ENCODE measurements at regions not wholly inside any gene's neighbourhood (a gene's known extent, or its start where the extent isn't known, plus 50 kb on each side); places are given as distances from the start of the nearest gene placed in this dataset.

- no peak for DNase-seq (ENCODE audit: low read depth, low spot score)
Observed at GRCh38 chr1:222911866-222912265, 97.0 kb downstream of the DISP1 start.

DNA sequence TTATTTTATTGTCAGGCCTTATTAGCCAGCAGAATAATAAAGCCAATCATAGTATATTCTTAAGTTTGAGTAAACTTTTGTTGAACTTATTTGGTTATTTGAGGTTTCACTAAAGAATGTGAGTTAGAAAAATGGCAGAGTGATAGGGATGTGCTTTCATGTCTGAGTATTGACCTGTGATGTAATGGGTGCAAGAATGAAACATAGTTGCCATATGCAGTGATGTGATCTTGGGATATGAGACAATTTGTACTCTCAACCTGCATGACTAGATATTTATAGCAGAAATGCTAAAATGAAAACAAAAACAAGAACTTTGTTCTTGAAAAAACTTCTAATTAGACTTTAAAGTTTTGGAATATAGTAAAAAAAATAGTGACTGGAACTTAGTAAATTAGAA is 97.9 kb downstream of the DISP1 start:
- DNase-seq (ENCODE audit: low read depth, low spot score): no peak

DNA sequence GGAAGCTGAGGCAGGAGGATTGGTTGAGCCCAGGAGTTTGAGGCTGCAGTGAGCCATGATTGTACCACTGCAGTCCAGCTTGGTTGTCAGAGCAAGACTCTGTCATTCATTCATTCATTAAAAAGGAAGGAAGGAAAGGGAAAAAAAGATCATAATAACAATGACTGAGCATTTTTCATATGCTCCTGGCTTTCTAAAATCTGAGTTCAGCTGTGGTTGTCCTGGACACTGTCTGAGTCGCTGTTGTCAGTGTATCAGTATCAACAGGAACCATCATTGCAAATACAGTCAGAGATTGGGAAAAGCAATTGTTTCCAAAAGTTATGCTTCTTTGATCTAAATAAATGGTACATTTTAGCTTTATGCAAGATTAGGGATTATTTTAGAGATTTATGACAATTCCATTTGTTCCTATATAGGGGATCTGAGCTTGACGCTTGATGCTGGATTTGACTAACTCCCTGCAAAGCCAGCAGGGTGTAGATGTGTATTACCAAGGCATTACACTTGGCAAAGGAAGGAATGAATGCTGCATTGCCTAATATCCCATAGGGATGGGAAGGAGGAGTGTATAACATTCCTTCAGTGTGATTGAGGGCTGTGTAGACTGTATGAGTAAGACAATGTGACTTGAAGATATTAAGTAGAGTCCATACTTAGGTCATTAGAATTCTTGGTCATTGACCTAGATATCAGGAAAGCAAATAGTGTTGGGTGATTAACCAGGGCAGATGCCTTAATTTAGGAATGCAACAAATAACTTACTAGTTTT is 100.2 kb downstream of the DISP1 start:
- DNase-seq (ENCODE audit: low read depth, low spot score): no peak

GRCh38 chr1:222916100-222916499 is 101.3 kb downstream of the DISP1 start:
- no peak for DNase-seq (ENCODE audit: low read depth, low spot score)

- no peak for DNase-seq (ENCODE audit: low read depth, low spot score)
Observed at GRCh38 chr1:222918801-222919477, 104.1 kb downstream of the DISP1 start.

DNA sequence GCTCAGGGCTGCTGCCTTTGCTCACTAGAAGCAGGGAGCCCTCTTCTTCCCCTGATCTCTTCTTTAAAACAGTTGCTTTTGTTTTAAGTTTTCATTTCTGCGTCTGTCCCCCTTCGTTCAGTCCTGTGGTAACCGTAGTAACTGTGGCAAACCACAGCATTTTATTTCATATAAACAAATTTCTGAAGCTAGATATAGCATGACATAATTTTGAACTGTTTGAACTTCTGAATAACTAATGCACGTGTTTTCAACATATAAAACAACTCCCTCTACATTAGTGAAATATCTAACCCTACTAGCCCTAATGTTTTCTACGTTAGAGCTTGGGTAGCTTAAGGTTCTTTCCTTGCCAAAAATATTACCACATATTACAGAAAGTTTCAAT is 104.6 kb downstream of the DISP1 start:
- DNase-seq (ENCODE audit: low read depth, low spot score): no peak

- no peak for DNase-seq (ENCODE audit: low read depth, low spot score)
Observed at GRCh38 chr1:222920169-222920568, 105.3 kb downstream of the DISP1 start.

DNA sequence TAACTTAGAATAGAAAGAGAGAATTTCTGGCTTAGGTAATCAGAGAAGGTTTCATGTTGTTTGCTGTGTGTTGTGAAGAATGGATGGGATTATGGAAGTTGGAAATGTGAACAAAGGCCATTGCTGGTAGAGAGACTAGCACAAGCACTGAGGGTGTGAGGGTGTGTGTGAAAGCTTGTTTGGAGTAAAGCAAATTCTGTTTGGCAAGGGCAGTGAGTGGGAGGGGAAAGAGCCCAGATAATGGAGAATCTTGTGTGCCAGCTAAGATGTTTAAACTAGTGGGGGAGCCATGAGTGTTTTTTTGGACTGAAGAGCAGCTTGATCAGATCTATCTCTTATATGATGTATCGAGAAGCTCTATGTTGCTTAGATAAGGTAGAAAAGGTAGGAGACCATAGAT is 107.1 kb downstream of the DISP1 start:
- DNase-seq (ENCODE audit: low read depth, low spot score): no peak

DNA sequence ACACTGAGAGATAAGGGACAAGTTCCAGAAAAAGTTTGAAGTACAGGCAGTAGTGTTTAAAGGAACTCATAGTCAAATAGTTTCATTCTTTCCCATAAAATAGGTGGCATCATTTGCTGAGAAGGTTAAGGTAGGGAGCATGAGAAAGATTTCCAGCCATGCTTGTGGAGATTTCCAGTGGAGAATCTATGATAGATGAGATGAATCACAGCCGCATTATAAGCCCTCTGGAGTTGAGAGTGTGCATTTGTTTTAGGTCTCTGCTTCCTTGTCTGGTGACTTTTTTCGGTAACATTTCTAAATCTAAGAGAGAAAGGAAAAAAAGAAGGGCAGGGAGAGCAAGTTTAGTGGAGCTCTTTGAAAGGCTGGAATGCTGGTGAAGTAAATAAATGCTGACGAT is 108.7 kb downstream of the DISP1 start:
- DNase-seq (ENCODE audit: low read depth, low spot score): no peak

- DNase-seq (ENCODE audit: low read depth, low spot score): no peak
Observed at GRCh38 chr1:222924136-222924706, 109.4 kb downstream of the DISP1 start.

DNA sequence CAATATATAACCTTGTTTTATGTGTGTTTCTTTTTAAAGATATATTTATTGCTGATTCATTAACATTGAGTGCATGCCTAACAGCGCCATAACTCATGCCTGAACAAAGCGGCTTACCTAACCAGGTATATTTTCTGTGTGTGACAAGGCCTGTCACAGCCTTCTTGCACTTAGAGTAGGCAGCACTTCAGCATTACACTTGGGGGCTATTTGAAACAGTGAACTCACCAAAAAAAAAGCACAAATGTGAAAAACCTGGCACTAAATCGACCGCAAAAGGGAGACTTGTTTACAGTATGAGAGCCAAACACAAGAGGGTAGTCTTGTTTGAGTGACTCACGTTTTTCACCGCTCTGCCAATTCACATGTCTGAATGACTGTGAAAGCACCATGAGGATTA is 111.7 kb downstream of the DISP1 start:
- DNase-seq (ENCODE audit: low read depth, low spot score): no peak

DNA sequence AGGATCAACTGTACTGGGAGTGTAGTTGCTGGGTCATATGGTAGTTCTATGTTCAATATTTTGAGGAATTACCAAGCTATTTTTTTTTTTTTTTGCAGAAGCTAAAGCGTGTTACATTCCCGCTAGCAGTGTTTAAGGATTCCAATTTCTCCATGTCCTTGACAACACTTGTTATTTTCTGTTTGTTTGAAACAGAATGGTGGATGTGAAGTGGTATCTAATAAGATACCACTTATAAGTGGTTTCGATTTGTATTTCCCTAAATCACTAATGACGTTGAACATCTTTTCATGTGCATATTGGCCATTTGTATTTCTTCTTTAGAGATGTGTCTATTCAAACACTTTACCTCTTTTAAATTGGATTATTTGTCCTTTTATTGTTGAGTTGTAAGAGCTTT is 112.2 kb downstream of the DISP1 start:
- DNase-seq (ENCODE audit: low read depth, low spot score): no peak

GRCh38 chr1:222928212-222928611 is 113.4 kb downstream of the DISP1 start:
- peak; percentile 78 for DNase-seq (ENCODE audit: low read depth, low spot score)

DNA sequence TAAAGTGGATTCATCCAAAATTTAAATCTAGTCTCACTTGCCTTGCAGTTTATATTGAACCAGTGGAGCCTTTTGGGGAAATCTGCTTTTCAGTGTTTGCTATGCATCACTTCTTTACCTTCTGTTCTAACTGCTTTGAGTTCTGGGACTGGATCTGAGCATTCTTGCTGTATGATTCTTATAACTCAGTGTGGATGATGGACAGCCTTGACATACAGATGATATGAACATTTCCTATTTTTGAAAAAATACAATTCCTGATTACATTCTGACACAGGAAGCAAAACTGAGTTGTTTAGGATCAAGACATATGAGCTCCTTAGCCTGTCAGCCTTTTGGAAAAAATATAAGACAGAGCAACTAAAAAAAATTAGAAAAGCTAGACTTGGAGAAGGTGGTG is 115.2 kb downstream of the DISP1 start:
- DNase-seq (ENCODE audit: low read depth, low spot score): no peak

DNA sequence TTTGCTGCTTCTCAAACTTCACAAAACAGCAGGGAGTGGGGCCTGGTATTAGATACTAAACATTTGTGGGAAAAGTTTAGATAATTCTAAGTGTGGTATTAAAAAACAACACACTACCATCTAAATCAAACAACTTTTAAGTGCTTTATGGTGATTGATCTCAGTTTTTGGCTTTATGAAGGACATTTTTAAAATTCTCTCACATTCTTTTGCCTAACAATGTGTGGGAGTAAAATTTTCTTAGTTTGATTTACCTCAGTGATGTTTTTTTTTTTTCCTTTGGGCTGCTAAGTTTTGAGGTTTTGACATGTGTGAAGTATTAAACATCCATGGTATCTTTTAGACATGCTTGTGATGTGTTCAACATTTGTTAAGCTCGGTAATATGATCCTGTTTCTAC is 116.2 kb downstream of the DISP1 start:
- no peak for DNase-seq (ENCODE audit: low read depth, low spot score)

DNA sequence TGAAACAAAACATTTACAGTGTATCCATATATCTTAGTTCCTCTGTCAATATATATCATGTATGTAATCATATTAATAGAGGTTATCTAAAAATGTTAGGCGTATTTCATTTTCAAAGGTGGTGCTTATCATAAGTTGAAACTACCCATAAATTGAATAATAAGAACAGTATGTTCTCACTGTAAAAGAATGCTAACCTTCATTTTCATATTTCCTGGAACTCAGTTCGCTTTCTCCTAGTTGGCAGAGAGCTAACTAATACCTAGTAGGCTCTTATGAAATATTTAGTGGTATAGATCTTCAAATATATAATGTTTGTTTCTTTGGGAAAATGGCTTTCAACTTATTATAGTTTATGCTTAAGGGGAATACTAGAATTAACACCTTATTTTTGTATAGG is 118.4 kb downstream of the DISP1 start:
- no peak for DNase-seq (ENCODE audit: low read depth, low spot score)

DNA sequence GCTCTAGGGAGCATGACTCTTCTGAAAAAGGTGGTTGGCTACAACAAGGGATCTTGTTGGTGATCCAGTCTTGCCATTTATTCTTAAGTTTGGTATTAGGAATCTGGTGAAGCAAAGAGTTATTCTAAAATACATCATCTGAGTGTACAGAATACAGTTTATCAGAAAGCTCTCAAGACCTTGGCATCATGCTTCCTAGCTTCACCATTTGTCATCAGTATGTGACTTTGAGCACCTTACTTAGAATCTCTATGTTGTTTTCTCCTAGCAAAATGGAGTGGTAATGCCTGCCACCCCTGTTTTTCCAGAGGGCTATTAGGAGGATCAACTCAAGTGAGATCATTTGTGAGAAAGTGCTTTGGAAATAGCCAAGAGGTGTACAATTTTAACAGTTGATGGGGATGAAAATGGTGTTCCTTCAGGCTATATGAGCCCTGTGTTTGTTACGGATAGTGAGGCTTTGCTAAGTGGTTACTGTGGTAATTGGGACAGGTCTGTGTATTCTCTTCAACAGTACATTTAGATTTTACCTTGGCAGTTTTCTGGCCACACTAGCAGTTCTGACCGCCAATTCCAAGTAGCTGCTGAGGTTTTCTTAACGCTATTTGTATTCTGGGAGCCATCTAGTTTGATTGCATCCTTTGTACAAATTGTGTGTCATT is 120.5 kb downstream of the DISP1 start:
- no peak for DNase-seq (ENCODE audit: low read depth, low spot score)

DNA sequence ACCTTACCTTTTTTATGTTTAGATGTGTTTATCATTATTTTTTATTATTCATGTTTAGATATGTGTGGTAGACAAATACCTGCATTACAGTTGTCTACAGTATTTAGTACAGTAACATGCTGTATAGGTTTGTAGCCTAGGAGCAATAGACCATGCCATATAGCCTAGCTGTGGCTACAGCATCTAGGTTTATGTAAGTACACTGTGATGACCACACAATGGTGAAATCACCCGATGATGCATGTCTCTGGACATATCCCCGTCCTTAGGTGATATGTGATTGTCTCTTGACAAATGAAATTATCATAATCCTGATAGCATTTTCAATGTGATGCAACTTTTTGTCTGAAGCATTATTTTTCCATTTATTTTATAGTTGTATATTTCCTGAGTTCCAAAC is 121.2 kb downstream of the DISP1 start:
- no peak for DNase-seq (ENCODE audit: low read depth, low spot score)

DNA sequence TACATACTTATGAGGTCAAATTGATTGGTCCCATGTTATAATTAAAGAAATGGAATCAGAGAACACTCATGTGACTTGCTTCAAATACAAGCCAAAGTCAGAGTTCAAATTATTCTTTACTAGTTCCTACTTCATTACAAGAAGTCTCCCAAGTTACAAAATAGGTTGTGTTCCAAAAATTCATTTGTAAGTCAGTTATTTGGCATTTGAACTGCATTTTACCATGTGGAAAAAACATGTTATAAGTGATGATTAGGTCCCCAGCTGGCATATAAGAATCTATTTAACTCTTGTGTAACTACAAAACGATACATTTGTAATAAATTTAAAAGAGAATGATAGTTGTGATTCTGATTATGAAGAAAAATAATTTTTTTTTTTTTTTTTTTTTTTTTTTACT is 124.1 kb downstream of the DISP1 start:
- no peak for DNase-seq (ENCODE audit: low read depth, low spot score)

DNA sequence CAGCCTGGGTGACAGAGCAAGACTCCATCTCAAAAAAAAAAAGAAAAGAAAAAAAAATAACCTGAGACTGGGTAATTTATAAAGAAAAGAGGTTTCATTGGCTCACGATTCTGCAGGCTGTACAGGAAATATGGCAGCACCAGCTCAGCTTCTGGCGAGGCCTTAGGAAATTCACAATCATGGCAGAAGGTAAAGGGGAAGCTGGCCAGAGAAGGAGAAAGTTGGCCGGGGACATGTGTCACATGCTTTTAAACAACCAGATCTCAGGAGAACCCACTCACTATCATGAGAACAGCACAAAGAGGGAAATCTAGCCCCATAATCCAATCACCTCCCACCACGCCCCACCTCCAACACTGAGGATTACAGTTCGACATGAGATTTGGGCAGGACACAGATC is 125.3 kb downstream of the DISP1 start:
- no peak for DNase-seq (ENCODE audit: low read depth, low spot score)

GRCh38 chr1:222940906-222941305 is 126.1 kb downstream of the DISP1 start:
- no peak for DNase-seq (ENCODE audit: low read depth, low spot score)

DNA sequence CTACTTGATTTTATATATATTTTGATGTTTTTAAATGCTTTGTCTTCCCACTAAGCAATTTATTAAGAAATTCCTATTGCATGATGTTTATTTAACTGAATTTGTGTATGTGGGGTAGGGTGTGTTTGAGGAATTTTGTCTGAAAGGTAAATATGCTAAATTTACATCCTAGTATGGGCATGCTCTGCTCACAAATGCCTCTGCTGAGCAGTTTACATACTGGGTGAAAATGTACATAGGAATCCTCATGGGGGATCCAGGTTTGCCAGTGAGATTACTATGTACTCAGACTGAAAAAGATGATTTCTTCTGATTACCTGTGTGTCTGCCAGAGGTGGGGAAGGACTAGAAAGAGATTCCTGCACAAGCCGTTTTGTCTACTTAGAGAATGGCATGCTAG is 126.6 kb downstream of the DISP1 start:
- no peak for DNase-seq (ENCODE audit: low read depth, low spot score)

DNA sequence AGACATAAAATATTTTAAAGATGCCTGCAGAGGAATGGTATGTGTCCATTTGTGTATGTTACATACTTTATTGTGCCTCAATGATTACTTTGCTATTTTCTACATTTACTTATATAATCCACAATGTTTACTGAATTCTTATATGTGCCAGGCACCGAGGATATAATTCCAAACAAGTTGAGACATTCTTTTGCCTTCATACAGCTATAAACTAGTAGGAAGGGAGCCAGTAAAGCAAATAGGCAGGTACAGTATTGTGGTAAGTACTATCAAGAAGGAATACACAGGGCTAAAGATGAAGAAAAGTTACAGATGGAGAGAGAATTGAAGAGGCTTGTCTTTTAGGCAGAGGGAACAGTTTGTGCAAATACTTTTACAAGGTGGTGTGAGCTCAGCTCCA is 131.6 kb downstream of the DISP1 start:
- DNase-seq (ENCODE audit: low read depth, low spot score): no peak
